Kidney epithelial cell (primary cell): ENCODE measurements at regions not wholly inside any gene's neighbourhood (a gene's known extent, or its start where the extent isn't known, plus 50 kb on each side); places are given as distances from the start of the nearest gene placed in this dataset.

Source experiments
- DNase-seq: peaks from one replicate; pipeline ENCODE4 v3.0.0-alpha.2; 2010; ENCODE audit warnings: low read depth
- H3K27me3 ChIP-seq: 2 replicates; pipeline ENCODE4 v1.6.0; 2011; ENCODE audit warnings: low read length; ENCODE audit not compliant: control insufficient read depth, insufficient read depth
- H3K36me3 ChIP-seq: 2 replicates; pipeline ENCODE4 v1.5.1; 2011; ENCODE audit warnings: low read length; ENCODE audit not compliant: control insufficient read depth, insufficient read depth
- H3K4me3 ChIP-seq: 2 replicates; pipeline ENCODE4 v1.5.1; 2011; ENCODE audit warnings: low read depth, mild to moderate bottlenecking, control low read depth, low read length
- TF ChIP-seq, protein P1 (sequence below): IDR thresholded peaks from 2 replicates; pipeline ENCODE4 v1.5.1; 2011; ENCODE audit warnings: mild to moderate bottlenecking, moderate library complexity, low read length, control low read depth, inconsistent platforms; ENCODE audit not compliant: insufficient read depth, poor library complexity, severe bottlenecking

DNA sequence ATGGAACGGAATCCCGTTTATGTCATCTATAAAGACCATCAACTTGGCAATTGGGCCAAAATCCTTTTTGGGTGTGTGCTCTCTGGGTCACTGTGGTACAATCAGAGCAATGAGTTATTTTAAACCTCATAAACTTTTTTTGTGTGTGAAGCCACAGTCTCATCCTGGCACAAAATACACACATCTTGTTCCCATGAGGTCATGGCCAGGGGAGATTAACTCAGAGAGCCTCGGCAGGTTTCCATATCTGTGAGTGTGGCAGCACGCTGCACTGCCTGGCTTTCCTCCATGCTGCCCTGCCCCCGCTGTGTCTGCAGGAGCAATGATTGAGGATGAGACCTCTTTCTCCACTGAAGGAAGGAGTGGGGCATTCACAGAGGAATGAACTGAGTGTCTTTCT, 54.0 kb upstream of the DLG1 start:
- no peaks in the 10 kb centered on the region for H3K36me3 ChIP-seq
- H3K27me3 ChIP-seq: no peaks in the 10 kb centered on the region
- DNase-seq: no peak
- TF ChIP-seq, protein P1, sequence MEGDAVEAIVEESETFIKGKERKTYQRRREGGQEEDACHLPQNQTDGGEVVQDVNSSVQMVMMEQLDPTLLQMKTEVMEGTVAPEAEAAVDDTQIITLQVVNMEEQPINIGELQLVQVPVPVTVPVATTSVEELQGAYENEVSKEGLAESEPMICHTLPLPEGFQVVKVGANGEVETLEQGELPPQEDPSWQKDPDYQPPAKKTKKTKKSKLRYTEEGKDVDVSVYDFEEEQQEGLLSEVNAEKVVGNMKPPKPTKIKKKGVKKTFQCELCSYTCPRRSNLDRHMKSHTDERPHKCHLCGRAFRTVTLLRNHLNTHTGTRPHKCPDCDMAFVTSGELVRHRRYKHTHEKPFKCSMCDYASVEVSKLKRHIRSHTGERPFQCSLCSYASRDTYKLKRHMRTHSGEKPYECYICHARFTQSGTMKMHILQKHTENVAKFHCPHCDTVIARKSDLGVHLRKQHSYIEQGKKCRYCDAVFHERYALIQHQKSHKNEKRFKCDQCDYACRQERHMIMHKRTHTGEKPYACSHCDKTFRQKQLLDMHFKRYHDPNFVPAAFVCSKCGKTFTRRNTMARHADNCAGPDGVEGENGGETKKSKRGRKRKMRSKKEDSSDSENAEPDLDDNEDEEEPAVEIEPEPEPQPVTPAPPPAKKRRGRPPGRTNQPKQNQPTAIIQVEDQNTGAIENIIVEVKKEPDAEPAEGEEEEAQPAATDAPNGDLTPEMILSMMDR: no peak
- H3K4me3 ChIP-seq: no peak overlapping the region

DNA sequence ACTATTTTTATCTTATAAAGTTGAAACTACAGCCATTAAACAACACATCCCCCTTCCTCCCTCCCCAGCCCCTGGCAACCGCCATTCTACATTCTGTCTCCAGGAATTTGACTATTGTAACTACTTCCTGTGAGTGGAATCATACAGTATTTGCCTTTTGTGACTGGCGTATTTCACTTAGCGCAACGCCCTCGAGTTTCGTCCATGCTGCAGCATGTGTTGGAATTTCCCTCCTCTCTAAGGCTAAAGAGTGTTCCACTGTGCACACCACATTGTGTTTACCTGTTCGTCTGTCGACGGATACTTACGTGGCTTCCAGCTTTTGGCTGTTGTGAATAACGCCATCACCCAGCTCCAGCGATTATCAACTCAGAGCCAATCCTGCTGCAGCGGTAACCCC, 52.0 kb upstream of the DLG1 start:
- H3K27me3 ChIP-seq: no peaks in the 10 kb centered on the region
- H3K4me3 ChIP-seq: no peak overlapping the region
- no peak for DNase-seq
- H3K36me3 ChIP-seq: no peaks in the 10 kb centered on the region
- TF ChIP-seq, protein P1: no peak

DNA sequence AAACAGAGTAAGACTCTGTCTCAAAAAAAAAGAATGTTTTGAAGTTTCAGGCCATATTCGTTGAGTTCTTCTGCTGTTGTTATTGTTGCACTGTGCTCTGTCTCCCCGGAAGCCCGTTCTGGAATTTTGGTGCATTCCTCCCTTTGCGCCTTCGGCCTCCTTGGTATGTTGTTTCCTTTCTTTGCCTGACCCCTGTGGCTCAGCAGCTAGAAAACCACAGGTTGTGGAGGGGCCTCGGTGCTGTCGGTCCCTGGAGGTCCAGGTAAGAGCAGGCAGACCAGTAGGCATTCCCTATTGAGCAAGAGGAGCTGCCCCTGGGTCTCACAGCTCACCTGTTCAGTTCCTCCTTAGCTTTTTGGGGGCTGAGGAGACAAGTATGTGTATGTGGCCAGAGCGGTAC, 51.0 kb upstream of the DLG1 start:
- TF ChIP-seq, protein P1: no peak

More for the DNA sequence above, 51.0 kb upstream of the DLG1 start:
- Histone ChIP-seq H3K4me3 (no peak overlapping the region), H3K27me3 (no peaks in the 10 kb centered on the region), H3K36me3 (no peaks in the 10 kb centered on the region)
- no peak for DNase-seq
